H1 (cell line): ENCODE measurements at regions not wholly inside any gene's neighbourhood (a gene's known extent, or its start where the extent isn't known, plus 50 kb on each side); places are given as distances from the start of the nearest gene placed in this dataset.

Source experiments
- CTCF ChIA-PET: fragments of 300-600 bp; sonication (Branson Sonifier 250); formaldehyde crosslinking; loops from one replicate; lab custom pipeline; 2021; ENCODE audit not compliant: partially characterized antibody; lab: Charles Lee
- POLR2A ChIA-PET: fragments of 300-600 bp; sonication (Branson Sonifier 250); formaldehyde crosslinking; loops from one replicate; lab custom pipeline; 2021; ENCODE audit warnings: inconsistent platforms; ENCODE audit not compliant: partially characterized antibody; lab: Charles Lee
- DNase-seq, 2 experiments: peaks; one replicate each; pipeline versions ENCODE4 v3.0.0 to v3.0.0-alpha.2; 2010 to 2022; ENCODE audit warnings: low spot score in 2 of 2, low read depth in 1 of 2, mixed read lengths in 1 of 2
- FAIRE-seq: peaks from 2 replicates; lab custom pipeline; 2011; peaks lifted over from hg19 to GRCh38; lab: Jason Lieb, UNC
- H2AFZ ChIP-seq: 2 replicates; pipeline ENCODE4 v1.8.1; 2012; ENCODE audit warnings: low read length, inconsistent platforms
- H2AK5ac ChIP-seq: 2 replicates; pipeline ENCODE4 v1.6.1; 2013; ENCODE audit warnings: low read depth, low read length
- H2BK120ac ChIP-seq: replicated peaks from 2 replicates; pipeline ENCODE3; 2013; ENCODE audit warnings: low read depth, low read length, inconsistent platforms
- H2BK12ac ChIP-seq: 2 replicates; pipeline ENCODE4 v1.6.1; 2013; ENCODE audit warnings: low read depth, low read length
- H2BK15ac ChIP-seq: 2 replicates; pipeline ENCODE4 v1.6.1; 2013; ENCODE audit warnings: low read length
- H2BK20ac ChIP-seq: 2 replicates; pipeline ENCODE4 v1.6.1; 2013; ENCODE audit warnings: low read length
- H2BK5ac ChIP-seq: 2 replicates; pipeline ENCODE4 v1.6.1; 2013; ENCODE audit warnings: low read depth, low read length
- H3K14ac ChIP-seq: 2 replicates; pipeline ENCODE4 v1.6.1; 2013; ENCODE audit warnings: inconsistent platforms; ENCODE audit not compliant: insufficient read length
- H3K18ac ChIP-seq: 2 replicates; pipeline ENCODE4 v1.6.1; 2013; ENCODE audit warnings: low read length; ENCODE audit errors: extremely low read depth
- H3K23ac ChIP-seq: 2 replicates; pipeline ENCODE4 v1.6.1; 2013; ENCODE audit warnings: inconsistent platforms; ENCODE audit not compliant: insufficient read length
- H3K23me2 ChIP-seq: 2 replicates; pipeline ENCODE4 v1.6.1; 2013; ENCODE audit warnings: low read depth, low read length
- H3K27ac ChIP-seq: 2 replicates; pipeline ENCODE4 v1.6.1; 2011; ENCODE audit warnings: low read depth, low read length, inconsistent platforms
- H3K27me3 ChIP-seq, 4 experiments: replicated peaks in 1 of 4; 1 replicate in 1 of 4; 2 replicates in 3 of 4; pipeline versions ENCODE4 v1.6.1 to v1.8.1; 2011 to 2013; ENCODE audit warnings: low read length in 3 of 4, mild to moderate bottlenecking in 3 of 4, inconsistent platforms in 2 of 4, mixed read lengths in 2 of 4, moderate library complexity in 1 of 4; ENCODE audit not compliant: control insufficient read depth in 3 of 4, insufficient read depth in 3 of 4; ENCODE audit errors: extremely low read depth in 1 of 4
- H3K36me3 ChIP-seq, 4 experiments: 2 replicates each; pipeline versions ENCODE4 v1.6.1 to v1.8.1; 2011 to 2013; ENCODE audit warnings: mild to moderate bottlenecking in 4 of 4, low read length in 3 of 4, moderate library complexity in 2 of 4, control low read depth in 1 of 4, inconsistent platforms in 1 of 4; ENCODE audit not compliant: insufficient read depth in 4 of 4, control insufficient read depth in 2 of 4
- H3K4ac ChIP-seq: replicated peaks from 2 replicates; pipeline ENCODE3; 2013; ENCODE audit warnings: low read length, low read depth, mixed read lengths, inconsistent platforms; ENCODE audit not compliant: insufficient read length
- H3K4me1 ChIP-seq, 4 experiments: replicated peaks in 1 of 4; 1 replicate in 1 of 4; 2 replicates in 3 of 4; pipeline versions ENCODE4 v1.6.1 to v1.8.1; 2011 to 2013; ENCODE audit warnings: low read length in 3 of 4, inconsistent platforms in 2 of 4, mixed read lengths in 1 of 4; ENCODE audit not compliant: insufficient read depth in 4 of 4, control insufficient read depth in 3 of 4
- H3K4me2 ChIP-seq, 2 experiments: 2 replicates each; pipeline versions ENCODE4 v1.6.1 to v1.8.1; 2011 to 2013; ENCODE audit warnings: low read depth in 2 of 2, low read length in 2 of 2, control low read depth in 1 of 2, inconsistent platforms in 1 of 2, mild to moderate bottlenecking in 1 of 2; ENCODE audit not compliant: insufficient read depth in 1 of 2
- H3K4me3 ChIP-seq, 4 experiments: fragments of 200-600, 300-600 bp in 1 of 4; sonication (generic), shearing (Covaris generic), sonication (Bioruptor Twin) in 1 of 4; 2 replicates each; pipeline versions ENCODE4 v1.5.1 to v1.8.1; 2011 to 2016; ENCODE audit warnings: low read length in 4 of 4, low read depth in 3 of 4, control low read depth in 2 of 4, inconsistent platforms in 2 of 4, mild to moderate bottlenecking in 2 of 4, mixed read lengths in 1 of 4, moderate library complexity in 1 of 4; ENCODE audit not compliant: insufficient read depth in 2 of 4; ENCODE audit errors: extremely low read depth in 1 of 4
- H3K56ac ChIP-seq: replicated peaks from 2 replicates; pipeline ENCODE3; 2013; ENCODE audit warnings: low read depth, mild to moderate bottlenecking, mixed read lengths, low read length, inconsistent platforms; ENCODE audit not compliant: insufficient read length
- H3K79me1 ChIP-seq: 2 replicates; pipeline ENCODE4 v1.6.1; 2013; ENCODE audit warnings: low read depth, low read length, control low read depth
- H3K79me2 ChIP-seq, 2 experiments: 2 replicates each; pipeline versions ENCODE4 v1.6.1 to v1.8.1; 2012 to 2013; ENCODE audit warnings: low read length in 2 of 2, mild to moderate bottlenecking in 2 of 2, inconsistent platforms in 1 of 2; ENCODE audit not compliant: insufficient read depth in 2 of 2, control insufficient read depth in 1 of 2
- H3K9ac ChIP-seq, 4 experiments: replicated peaks in 1 of 4; 1 replicate in 1 of 4; 2 replicates in 3 of 4; pipeline versions ENCODE4 v1.6.1 to v1.8.1; 2011 to 2013; ENCODE audit warnings: low read depth in 3 of 4, low read length in 3 of 4, control low read depth in 2 of 4, mild to moderate bottlenecking in 2 of 4, moderate library complexity in 2 of 4, inconsistent platforms in 1 of 4; ENCODE audit errors: extremely low read depth in 1 of 4
- H3K9me3 ChIP-seq, 2 experiments: 2 replicates each; pipeline versions ENCODE4 v1.6.1 to v1.8.1; 2012 to 2013; ENCODE audit warnings: mild to moderate bottlenecking in 2 of 2, moderate library complexity in 2 of 2, control low read depth in 1 of 2, inconsistent platforms in 1 of 2, low read depth in 1 of 2, low read length in 1 of 2, mixed read lengths in 1 of 2; ENCODE audit not compliant: insufficient read depth in 2 of 2
- H4K20me1 ChIP-seq, 2 experiments: replicated peaks in 1 of 2; 2 replicates each; pipeline versions ENCODE3 to v1.8.1; 2011 to 2013; ENCODE audit warnings: inconsistent platforms in 2 of 2, low read length in 2 of 2, mild to moderate bottlenecking in 1 of 2; ENCODE audit not compliant: insufficient read depth in 2 of 2, control insufficient read depth in 1 of 2
- H4K5ac ChIP-seq: 2 replicates; pipeline ENCODE4 v1.6.1; 2013; ENCODE audit warnings: low read length, low read depth, mixed read lengths, inconsistent platforms; ENCODE audit not compliant: insufficient read length
- H4K8ac ChIP-seq: 2 replicates; pipeline ENCODE4 v1.8.0; 2013; ENCODE audit warnings: mild to moderate bottlenecking, moderate library complexity, low read length, inconsistent platforms; ENCODE audit not compliant: insufficient read depth; ENCODE audit errors: extremely low read depth
- H4K91ac ChIP-seq: replicated peaks from 2 replicates; pipeline ENCODE3; 2013; ENCODE audit warnings: low read length, mixed read lengths, inconsistent platforms; ENCODE audit not compliant: insufficient read length
- ATF2 ChIP-seq: IDR thresholded peaks from 2 replicates; pipeline ENCODE4 v1.6.1; 2012; ENCODE audit warnings: low read length, inconsistent platforms
- BACH1 ChIP-seq: IDR thresholded peaks from 2 replicates; pipeline ENCODE4 v1.6.1; 2012; ENCODE audit warnings: low read length, improper control_type of control experiment
- EZH2 ChIP-seq: fragments of 200-600 bp; sonication (generic); IDR thresholded peaks from 2 replicates; pipeline ENCODE4 v1.7.1; 2012; ENCODE audit warnings: low read depth, mild to moderate bottlenecking, moderate library complexity, low read length, inconsistent platforms; ENCODE audit not compliant: severe bottlenecking
- SIRT6 ChIP-seq: IDR thresholded peaks from one replicate; pipeline ENCODE4 v1.7.1; 2012; ENCODE audit warnings: low read length, inconsistent platforms
- SP4 ChIP-seq: IDR thresholded peaks from 2 replicates; pipeline ENCODE4 v1.6.1; 2012; ENCODE audit warnings: low read length, inconsistent platforms
- YY1 ChIP-seq: IDR thresholded peaks from 2 replicates; pipeline ENCODE4 v1.6.1; 2011; ENCODE audit warnings: low read depth, mild to moderate bottlenecking, low read length
- ZNF274 ChIP-seq: IDR thresholded peaks from 2 replicates; pipeline ENCODE4 v1.7.0; 2012; ENCODE audit warnings: low read length, borderline replicate concordance; ENCODE audit errors: extremely low read depth
- WGBS, 2 experiments: shearing (Covaris generic) in 1 of 2; methylation state at CpG; one replicate each; pipeline versions ENCODE4 v1.1.6 to v1.1.7; 2013 to 2015; ENCODE audit warnings: low lambda C conversion rate in 2 of 2, mixed read lengths in 2 of 2, inconsistent platforms in 1 of 2, low coverage in 1 of 2, missing lambda C conversion rate in 1 of 2; ENCODE audit not compliant: insufficient replicate concordance in 2 of 2, insufficient coverage in 1 of 2, insufficient read length in 1 of 2; ENCODE audit errors: extremely low coverage in 1 of 2, missing lambda C conversion rate in 1 of 2; 5-methylcytosine and 5-hydroxymethylcytosine counted together

DNA sequence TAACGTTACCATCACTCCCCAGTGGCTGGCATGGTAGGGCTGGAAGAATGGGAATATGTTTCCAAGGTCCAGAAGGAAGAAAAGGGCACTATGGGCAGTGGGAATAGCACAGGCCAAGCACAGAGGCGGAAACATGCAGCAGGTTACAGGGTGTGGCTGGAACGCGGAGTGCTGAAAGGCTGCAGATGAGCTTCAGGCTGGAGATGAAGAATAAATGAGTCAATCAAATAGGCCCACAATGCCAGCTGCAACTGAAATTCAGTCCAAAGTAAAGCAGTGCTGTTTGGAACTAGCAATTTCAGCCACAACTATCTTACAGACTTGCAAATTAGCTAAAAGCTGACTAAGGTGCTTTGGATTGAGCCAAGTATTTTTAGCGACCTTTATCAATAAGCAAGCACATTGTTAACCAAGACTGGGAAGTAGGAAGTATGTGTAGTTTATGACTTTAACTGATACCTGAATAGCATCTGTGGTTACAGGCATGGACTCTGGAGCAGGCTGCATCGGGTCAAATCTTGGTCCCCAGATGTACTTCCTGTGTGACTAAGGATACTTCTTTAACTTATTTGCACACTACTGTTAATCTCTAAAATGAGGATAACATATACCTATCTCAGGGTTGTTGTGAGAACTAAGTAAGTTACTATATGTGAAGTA is 77.5 kb upstream of the CTTNBP2 start:
- no peak overlapping the region for H2BK20ac ChIP-seq
- no peak overlapping the region for H3K4ac ChIP-seq
- no peak overlapping the region for H3K18ac ChIP-seq
- ChIA-PET POLR2A (no interaction called here), CTCF (interaction anchor here (0.8 to 1.9 kb wide), 4 partner anchors 9 to 198 kb away, joined by 3 to 7 read pairs (median 4); no protein-coding TSS in a partner anchor)
- no peak overlapping the region for H4K8ac ChIP-seq
- no peak overlapping the region for H3K4me2 ChIP-seq
- no peak overlapping the region for H3K9ac ChIP-seq
- no peak overlapping the region for H2BK15ac ChIP-seq
- H4K20me1 ChIP-seq: no peaks in the 10 kb centered on the region
- H2AFZ ChIP-seq: no peak overlapping the region
- no peak overlapping the region for H3K56ac ChIP-seq
- no peaks in the 10 kb centered on the region for H3K23me2 ChIP-seq
- no peak overlapping the region for H2BK120ac ChIP-seq
- no peak overlapping the region for H2BK12ac ChIP-seq
- H3K4me3 ChIP-seq: no peak overlapping the region
- no peaks in the 10 kb centered on the region for H3K79me1 ChIP-seq
- no peaks in the 10 kb centered on the region for H3K79me2 ChIP-seq
- H3K9me3 ChIP-seq: no peaks in the 10 kb centered on the region
- H2AK5ac ChIP-seq: no peak overlapping the region
- H4K91ac ChIP-seq: no peak overlapping the region
- H3K23ac ChIP-seq: no peak overlapping the region
- peaks cover 0 to 4% (median 0%) of the 10 kb centered on the region in 4 experiments; a peak in 2 of 7 replicates for H3K4me1 ChIP-seq
- no peak for TF ChIP-seq EZH2
- TF ChIP-seq BACH1: no peak
- TF ChIP-seq SIRT6: no peak
- no peak for TF ChIP-seq SP4
- TF ChIP-seq ZNF274: no peak
- no peak for TF ChIP-seq YY1
- no peak for TF ChIP-seq ATF2
- DNase-seq (no peak), FAIRE-seq (no peak)
- H3K27me3 ChIP-seq: peaks cover 0 to 2% (median 0%) of the 10 kb centered on the region in 4 experiments; a peak in 1 of 7 replicates
- H3K14ac ChIP-seq: no peak overlapping the region
- H2BK5ac ChIP-seq: no peak overlapping the region
- no peak overlapping the region for H3K27ac ChIP-seq
- H4K5ac ChIP-seq: no peak overlapping the region
- WGBS, 2 experiments: 89% methylated on average over 6 of the region's 6 CpGs; no CpG with 5 or more reads in 1 of the 2 experiments
- H3K36me3 ChIP-seq: no peaks in the 10 kb centered on the region
